GM12872 (cell line): ENCODE measurements at regions not wholly inside any gene's neighbourhood (a gene's known extent, or its start where the extent isn't known, plus 50 kb on each side); places are given as distances from the start of the nearest gene placed in this dataset.

Experiments
- CTCF ChIP-seq: IDR thresholded peaks from 3 replicates; pipeline ENCODE4 v1.5.1; 2011; ENCODE audit warnings: low read depth, mild to moderate bottlenecking, low read length, moderate library complexity; ENCODE audit not compliant: insufficient read depth

GRCh38 chr18:55694291-55694690 lies 106.3 kb upstream of the TCF4 start:
- no peak for TF ChIP-seq CTCF

GRCh38 chr18:55688030-55688429 lies 100.0 kb upstream of the TCF4 start:
- TF ChIP-seq CTCF, result no peak

GRCh38 chr18:55687106-55687505 lies 99.1 kb upstream of the TCF4 start:
- TF ChIP-seq CTCF, result no peak

- no peak for TF ChIP-seq CTCF
Observed at GRCh38 chr18:55685638-55686037, 97.6 kb upstream of the TCF4 start.

GRCh38 chr18:55672574-55673361 lies 84.8 kb upstream of the TCF4 start:
- no peak for TF ChIP-seq CTCF

- TF ChIP-seq CTCF, result no peak
Observed at GRCh38 chr18:55665506-55665905, 77.5 kb upstream of the TCF4 start.

- no peak for TF ChIP-seq CTCF
Observed at GRCh38 chr18:55663891-55664290, 75.9 kb upstream of the TCF4 start.
